H1 (cell line): ENCODE measurements at regions not wholly inside any gene's neighbourhood (a gene's known extent, or its start where the extent isn't known, plus 50 kb on each side); places are given as distances from the start of the nearest gene placed in this dataset.

Experiments used
- CTCF ChIA-PET: fragments of 300-600 bp; sonication (Branson Sonifier 250); formaldehyde crosslinking; loops from one replicate; lab custom pipeline; 2021; ENCODE audit not compliant: partially characterized antibody; lab: Charles Lee
- POLR2A ChIA-PET: fragments of 300-600 bp; sonication (Branson Sonifier 250); formaldehyde crosslinking; loops from one replicate; lab custom pipeline; 2021; ENCODE audit warnings: inconsistent platforms; ENCODE audit not compliant: partially characterized antibody; lab: Charles Lee
- DNase-seq, 2 experiments: peaks; one replicate each; pipeline versions ENCODE4 v3.0.0 to v3.0.0-alpha.2; 2010 to 2022; ENCODE audit warnings: low spot score in 2 of 2, low read depth in 1 of 2, mixed read lengths in 1 of 2
- FAIRE-seq: peaks from 2 replicates; lab custom pipeline; 2011; peaks lifted over from hg19 to GRCh38; lab: Jason Lieb, UNC
- H2AFZ ChIP-seq: 2 replicates; pipeline ENCODE4 v1.8.1; 2012; ENCODE audit warnings: low read length, inconsistent platforms
- H2AK5ac ChIP-seq: 2 replicates; pipeline ENCODE4 v1.6.1; 2013; ENCODE audit warnings: low read depth, low read length
- H2BK120ac ChIP-seq: replicated peaks from 2 replicates; pipeline ENCODE3; 2013; ENCODE audit warnings: low read depth, low read length, inconsistent platforms
- H2BK12ac ChIP-seq: 2 replicates; pipeline ENCODE4 v1.6.1; 2013; ENCODE audit warnings: low read depth, low read length
- H2BK15ac ChIP-seq: 2 replicates; pipeline ENCODE4 v1.6.1; 2013; ENCODE audit warnings: low read length
- H2BK20ac ChIP-seq: 2 replicates; pipeline ENCODE4 v1.6.1; 2013; ENCODE audit warnings: low read length
- H2BK5ac ChIP-seq: 2 replicates; pipeline ENCODE4 v1.6.1; 2013; ENCODE audit warnings: low read depth, low read length
- H3K14ac ChIP-seq: 2 replicates; pipeline ENCODE4 v1.6.1; 2013; ENCODE audit warnings: inconsistent platforms; ENCODE audit not compliant: insufficient read length
- H3K18ac ChIP-seq: 2 replicates; pipeline ENCODE4 v1.6.1; 2013; ENCODE audit warnings: low read length; ENCODE audit errors: extremely low read depth
- H3K23ac ChIP-seq: 2 replicates; pipeline ENCODE4 v1.6.1; 2013; ENCODE audit warnings: inconsistent platforms; ENCODE audit not compliant: insufficient read length
- H3K23me2 ChIP-seq: 2 replicates; pipeline ENCODE4 v1.6.1; 2013; ENCODE audit warnings: low read depth, low read length
- H3K27ac ChIP-seq: 2 replicates; pipeline ENCODE4 v1.6.1; 2011; ENCODE audit warnings: low read depth, low read length, inconsistent platforms
- H3K27me3 ChIP-seq, 4 experiments: replicated peaks in 1 of 4; 1 replicate in 1 of 4; 2 replicates in 3 of 4; pipeline versions ENCODE4 v1.6.1 to v1.8.1; 2011 to 2013; ENCODE audit warnings: low read length in 3 of 4, mild to moderate bottlenecking in 3 of 4, inconsistent platforms in 2 of 4, mixed read lengths in 2 of 4, moderate library complexity in 1 of 4; ENCODE audit not compliant: control insufficient read depth in 3 of 4, insufficient read depth in 3 of 4; ENCODE audit errors: extremely low read depth in 1 of 4
- H3K36me3 ChIP-seq, 4 experiments: 2 replicates each; pipeline versions ENCODE4 v1.6.1 to v1.8.1; 2011 to 2013; ENCODE audit warnings: mild to moderate bottlenecking in 4 of 4, low read length in 3 of 4, moderate library complexity in 2 of 4, control low read depth in 1 of 4, inconsistent platforms in 1 of 4; ENCODE audit not compliant: insufficient read depth in 4 of 4, control insufficient read depth in 2 of 4
- H3K4ac ChIP-seq: replicated peaks from 2 replicates; pipeline ENCODE3; 2013; ENCODE audit warnings: low read length, low read depth, mixed read lengths, inconsistent platforms; ENCODE audit not compliant: insufficient read length
- H3K4me1 ChIP-seq, 4 experiments: replicated peaks in 1 of 4; 1 replicate in 1 of 4; 2 replicates in 3 of 4; pipeline versions ENCODE4 v1.6.1 to v1.8.1; 2011 to 2013; ENCODE audit warnings: low read length in 3 of 4, inconsistent platforms in 2 of 4, mixed read lengths in 1 of 4; ENCODE audit not compliant: insufficient read depth in 4 of 4, control insufficient read depth in 3 of 4
- H3K4me2 ChIP-seq, 2 experiments: 2 replicates each; pipeline versions ENCODE4 v1.6.1 to v1.8.1; 2011 to 2013; ENCODE audit warnings: low read depth in 2 of 2, low read length in 2 of 2, control low read depth in 1 of 2, inconsistent platforms in 1 of 2, mild to moderate bottlenecking in 1 of 2; ENCODE audit not compliant: insufficient read depth in 1 of 2
- H3K4me3 ChIP-seq, 4 experiments: fragments of 200-600, 300-600 bp in 1 of 4; sonication (generic), shearing (Covaris generic), sonication (Bioruptor Twin) in 1 of 4; 2 replicates each; pipeline versions ENCODE4 v1.5.1 to v1.8.1; 2011 to 2016; ENCODE audit warnings: low read length in 4 of 4, low read depth in 3 of 4, control low read depth in 2 of 4, inconsistent platforms in 2 of 4, mild to moderate bottlenecking in 2 of 4, mixed read lengths in 1 of 4, moderate library complexity in 1 of 4; ENCODE audit not compliant: insufficient read depth in 2 of 4; ENCODE audit errors: extremely low read depth in 1 of 4
- H3K56ac ChIP-seq: replicated peaks from 2 replicates; pipeline ENCODE3; 2013; ENCODE audit warnings: low read depth, mild to moderate bottlenecking, mixed read lengths, low read length, inconsistent platforms; ENCODE audit not compliant: insufficient read length
- H3K79me1 ChIP-seq: 2 replicates; pipeline ENCODE4 v1.6.1; 2013; ENCODE audit warnings: low read depth, low read length, control low read depth
- H3K79me2 ChIP-seq, 2 experiments: 2 replicates each; pipeline versions ENCODE4 v1.6.1 to v1.8.1; 2012 to 2013; ENCODE audit warnings: low read length in 2 of 2, mild to moderate bottlenecking in 2 of 2, inconsistent platforms in 1 of 2; ENCODE audit not compliant: insufficient read depth in 2 of 2, control insufficient read depth in 1 of 2
- H3K9ac ChIP-seq, 4 experiments: replicated peaks in 1 of 4; 1 replicate in 1 of 4; 2 replicates in 3 of 4; pipeline versions ENCODE4 v1.6.1 to v1.8.1; 2011 to 2013; ENCODE audit warnings: low read depth in 3 of 4, low read length in 3 of 4, control low read depth in 2 of 4, mild to moderate bottlenecking in 2 of 4, moderate library complexity in 2 of 4, inconsistent platforms in 1 of 4; ENCODE audit errors: extremely low read depth in 1 of 4
- H3K9me3 ChIP-seq, 2 experiments: 2 replicates each; pipeline versions ENCODE4 v1.6.1 to v1.8.1; 2012 to 2013; ENCODE audit warnings: mild to moderate bottlenecking in 2 of 2, moderate library complexity in 2 of 2, control low read depth in 1 of 2, inconsistent platforms in 1 of 2, low read depth in 1 of 2, low read length in 1 of 2, mixed read lengths in 1 of 2; ENCODE audit not compliant: insufficient read depth in 2 of 2
- H4K20me1 ChIP-seq, 2 experiments: replicated peaks in 1 of 2; 2 replicates each; pipeline versions ENCODE3 to v1.8.1; 2011 to 2013; ENCODE audit warnings: inconsistent platforms in 2 of 2, low read length in 2 of 2, mild to moderate bottlenecking in 1 of 2; ENCODE audit not compliant: insufficient read depth in 2 of 2, control insufficient read depth in 1 of 2
- H4K5ac ChIP-seq: 2 replicates; pipeline ENCODE4 v1.6.1; 2013; ENCODE audit warnings: low read length, low read depth, mixed read lengths, inconsistent platforms; ENCODE audit not compliant: insufficient read length
- H4K8ac ChIP-seq: 2 replicates; pipeline ENCODE4 v1.8.0; 2013; ENCODE audit warnings: mild to moderate bottlenecking, moderate library complexity, low read length, inconsistent platforms; ENCODE audit not compliant: insufficient read depth; ENCODE audit errors: extremely low read depth
- H4K91ac ChIP-seq: replicated peaks from 2 replicates; pipeline ENCODE3; 2013; ENCODE audit warnings: low read length, mixed read lengths, inconsistent platforms; ENCODE audit not compliant: insufficient read length
- BRCA1 ChIP-seq: IDR thresholded peaks from 2 replicates; pipeline ENCODE4 v1.6.1; 2012; ENCODE audit warnings: low read depth, low read length, improper control_type of control experiment
- MAX ChIP-seq: IDR thresholded peaks from 2 replicates; pipeline ENCODE4 v1.6.1; 2012; ENCODE audit warnings: inconsistent platforms
- NRF1 ChIP-seq: IDR thresholded peaks from 2 replicates; pipeline ENCODE4 v1.6.1; 2011; ENCODE audit warnings: mild to moderate bottlenecking, low read depth, low read length, improper control_type of control experiment
- POU5F1 ChIP-seq: IDR thresholded peaks from 2 replicates; pipeline ENCODE4 v1.6.1; 2011; ENCODE audit warnings: low read depth, mild to moderate bottlenecking, low read length, moderate library complexity
- RBBP5 ChIP-seq: IDR thresholded peaks from 2 replicates; pipeline ENCODE4 v1.7.1; 2012; ENCODE audit warnings: low read depth, mild to moderate bottlenecking, inconsistent platforms, low read length, moderate library complexity, borderline replicate concordance
- SAP30 ChIP-seq: fragments of 300-600 bp; sonication (generic); IDR thresholded peaks from 2 replicates; pipeline ENCODE4 v1.7.1; 2012; ENCODE audit warnings: low read length, moderate library complexity, mild to moderate bottlenecking, inconsistent platforms; ENCODE audit not compliant: insufficient read depth, insufficient replicate concordance
- SP1 ChIP-seq: IDR thresholded peaks from 2 replicates; pipeline ENCODE4 v1.6.1; 2011; ENCODE audit warnings: low read depth, low read length
- SP4 ChIP-seq: IDR thresholded peaks from 2 replicates; pipeline ENCODE4 v1.6.1; 2012; ENCODE audit warnings: low read length, inconsistent platforms
- TBP ChIP-seq: IDR thresholded peaks from 2 replicates; pipeline ENCODE4 v1.6.1; 2011; ENCODE audit warnings: low read depth, low read length, improper control_type of control experiment
- TEAD4 ChIP-seq: IDR thresholded peaks from 2 replicates; pipeline ENCODE4 v1.6.1; 2012; ENCODE audit warnings: low read depth, low read length, inconsistent platforms, mixed read lengths
- WGBS, 2 experiments: shearing (Covaris generic) in 1 of 2; methylation state at CpG; one replicate each; pipeline versions ENCODE4 v1.1.6 to v1.1.7; 2013 to 2015; ENCODE audit warnings: low lambda C conversion rate in 2 of 2, mixed read lengths in 2 of 2, inconsistent platforms in 1 of 2, low coverage in 1 of 2, missing lambda C conversion rate in 1 of 2; ENCODE audit not compliant: insufficient replicate concordance in 2 of 2, insufficient coverage in 1 of 2, insufficient read length in 1 of 2; ENCODE audit errors: extremely low coverage in 1 of 2, missing lambda C conversion rate in 1 of 2; 5-methylcytosine and 5-hydroxymethylcytosine counted together

- H3K4me3 ChIP-seq: no peak overlapping the region
- FAIRE-seq: no peak
- TF ChIP-seq SP1 (no peak), SAP30 (no peak), POU5F1 (no peak), SP4 (no peak), MAX (no peak), TBP (no peak), RBBP5 (no peak), BRCA1 (no peak), TEAD4 (no peak), NRF1 (no peak)
- TF ChIP-seq, all 59 proteins: peak for 0
Measured at GRCh38 chr2:182621191-182621590, 94.9 kb upstream of the DNAJC10 start.

More at GRCh38 chr2:182621191-182621590, 94.9 kb upstream of the DNAJC10 start:
- Histone ChIP-seq H4K5ac (no peak overlapping the region), H3K4ac (no peak overlapping the region), H3K9ac (no peak overlapping the region), H3K23me2 (no peaks in the 10 kb centered on the region), H3K4me2 (no peak overlapping the region), H3K9me3 (no peaks in the 10 kb centered on the region), H3K79me2 (no peaks in the 10 kb centered on the region), H2BK15ac (no peak overlapping the region), H2BK5ac (no peak overlapping the region), H3K79me1 (no peaks in the 10 kb centered on the region), H4K20me1 (no peaks in the 10 kb centered on the region), H3K27me3 (no peaks in the 10 kb centered on the region), H3K36me3 (no peaks in the 10 kb centered on the region), H2BK12ac (no peak overlapping the region), H4K8ac (no peak overlapping the region), H3K27ac (no peak overlapping the region), H3K4me1 (peaks cover 0 to 10% (median 3%) of the 10 kb centered on the region in 4 experiments; a peak in 3 of 7 replicates), H3K14ac (no peak overlapping the region), H2AK5ac (no peak overlapping the region), H2AFZ (peak overlapping the region; percentile 63; the same call in 1 of the 2 replicates), H2BK120ac (peak overlapping the region; percentile 24), H2BK20ac (no peak overlapping the region), H4K91ac (no peak overlapping the region), H3K56ac (no peak overlapping the region), H3K18ac (no peak overlapping the region), H3K23ac (no peak overlapping the region)
- 38% methylated on average over 1 of the region's 1 CpG; no CpG with 5 or more reads in 1 of the 2 experiments for WGBS, 2 experiments
- DNase-seq: no peak
- POLR2A ChIA-PET: interaction anchor here (0.6 kb wide), 1 partner anchor 28 kb away, joined by 4 read pairs; no protein-coding TSS in a partner anchor
- CTCF ChIA-PET: no interaction called here
